GM12878 (cell line): ENCODE measurements at regions not wholly inside any gene's neighbourhood (a gene's known extent, or its start where the extent isn't known, plus 50 kb on each side); places are given as distances from the start of the nearest gene placed in this dataset.

Experiments
- ATAC-seq: fragments of 200-7000 bp; cut with Tn5 transposase; 3 replicates; pipeline ENCODE4 v1.9.1; 2020; ENCODE audit warnings: mild to moderate bottlenecking, moderate library complexity
- BruUV-seq: library from RNA; stranded (reverse); fragments of 400-500 nt; replicated peaks from 2 replicates; lab custom pipeline; 2021; lab: Mats Ljungman, UMichigan
- CTCF ChIA-PET: fragments of 300-600 bp; sonication (Branson Sonifier 250); formaldehyde crosslinking; extraction: SDS; loops from one replicate; lab custom pipeline; 2021; ENCODE audit warnings: inconsistent platforms; lab: Yijun Ruan, JAX
- POLR2A ChIA-PET: fragments of 350-600 bp; formaldehyde crosslinking; extraction: SDS; loops from one replicate; lab custom pipeline; 2021; ENCODE audit warnings: inconsistent platforms; lab: Charles Lee
- RAD21 ChIA-PET: fragments of 300-600 bp; sonication (Branson Sonifier 250); formaldehyde crosslinking; loops from one replicate; lab custom pipeline; 2023; ENCODE audit warnings: antibody characterized with exemption; ENCODE audit not compliant: unreplicated experiment; lab: Charles Lee
- SMC1A ChIA-PET: fragments of 300-600 bp; sonication (Branson Sonifier 250); formaldehyde crosslinking; loops from one replicate; lab custom pipeline; 2023; ENCODE audit not compliant: unreplicated experiment, uncharacterized antibody; lab: Charles Lee
- DNase-seq: peaks from one replicate; pipeline ENCODE4 v3.0.0-alpha.2; 2011; ENCODE audit warnings: low read depth, low spot score
- FAIRE-seq: peaks from 3 replicates; lab custom pipeline; 2011; peaks lifted over from hg19 to GRCh38; lab: Jason Lieb, UNC
- H2AFZ ChIP-seq: 2 replicates; pipeline ENCODE4 v1.6.0; 2011; ENCODE audit warnings: low read depth, low read length, control low read depth; ENCODE audit not compliant: control insufficient read depth
- H3K27ac ChIP-seq: 2 replicates; pipeline ENCODE4 v1.5.1; 2011; ENCODE audit warnings: control low read depth; ENCODE audit not compliant: control insufficient read depth, insufficient read depth
- H3K27me3 ChIP-seq, 2 experiments: replicated peaks in 1 of 2; 2 replicates each; pipeline versions ENCODE4 v1.6.0 to v1.6.1; 2011; ENCODE audit warnings: low read length in 1 of 2; ENCODE audit not compliant: control insufficient read depth in 2 of 2, insufficient read depth in 2 of 2
- H3K36me3 ChIP-seq, 2 experiments: 2 replicates each; pipeline ENCODE4 v1.5.1; 2011; ENCODE audit warnings: low read length in 1 of 2; ENCODE audit not compliant: control insufficient read depth in 2 of 2, insufficient read depth in 2 of 2
- H3K4me1 ChIP-seq: 2 replicates; pipeline ENCODE4 v1.6.1; 2011; ENCODE audit warnings: mild to moderate bottlenecking, low read length, moderate library complexity, mixed read lengths; ENCODE audit not compliant: control insufficient read depth, insufficient read depth
- H3K4me2 ChIP-seq: 2 replicates; pipeline ENCODE4 v1.6.0; 2011; ENCODE audit warnings: control low read depth; ENCODE audit not compliant: control insufficient read depth, insufficient read depth
- H3K4me3 ChIP-seq: fragments of 200-600 bp; sonication (generic); 2 replicates; pipeline ENCODE4 v1.5.1; 2016
- H3K79me2 ChIP-seq: 2 replicates; pipeline ENCODE4 v1.6.0; 2011; ENCODE audit warnings: low read length; ENCODE audit not compliant: control insufficient read depth, insufficient read depth
- H3K9ac ChIP-seq: 2 replicates; pipeline ENCODE4 v1.8.0; 2011; ENCODE audit warnings: low read length, control low read depth, mixed read lengths; ENCODE audit not compliant: control insufficient read depth, insufficient read depth
- H3K9me3 ChIP-seq: replicated peaks from 3 replicates; pipeline ENCODE4 v1.5.1; 2011; ENCODE audit warnings: mild to moderate bottlenecking, low read length; ENCODE audit not compliant: control insufficient read depth, insufficient read depth
- H4K20me1 ChIP-seq: 2 replicates; pipeline ENCODE4 v1.6.0; 2011; ENCODE audit not compliant: control insufficient read depth, insufficient read depth
- CBX5 ChIP-seq: sonication (generic); IDR thresholded peaks from 2 replicates; pipeline ENCODE4 v1.6.1; 2016; ENCODE audit warnings: low read depth, moderate library complexity, mild to moderate bottlenecking, inconsistent platforms
- CREM ChIP-seq: IDR thresholded peaks from 2 replicates; pipeline ENCODE4 v1.6.1; 2014; ENCODE audit warnings: antibody characterized with exemption, low read depth
- KLF5 ChIP-seq: fragments of 450-650 bp; IDR thresholded peaks from 2 replicates; pipeline ENCODE4 v1.6.1; 2014; ENCODE audit warnings: mild to moderate bottlenecking; ENCODE audit not compliant: partially characterized antibody
- PAX5 ChIP-seq: IDR thresholded peaks from 2 replicates; pipeline ENCODE4 v1.6.1; 2011; ENCODE audit warnings: low read depth, low read length, borderline replicate concordance
- RB1 ChIP-seq: fragments of 450-650 bp; formaldehyde crosslinking; IDR thresholded peaks from 2 replicates; pipeline ENCODE4 v1.6.1; 2017; ENCODE audit warnings: mild to moderate bottlenecking, borderline replicate concordance
- RELA ChIP-seq: fragments of 450-650 bp; IDR thresholded peaks from 2 replicates; pipeline ENCODE4 v1.8.0; 2014; ENCODE audit warnings: borderline replicate concordance; ENCODE audit not compliant: partially characterized antibody
- TBL1XR1 ChIP-seq: IDR thresholded peaks from 2 replicates; pipeline ENCODE4 v1.6.1; 2012; ENCODE audit warnings: low read depth, low read length, improper control_type of control experiment
- WGBS: methylation state at CpG from one replicate; pipeline ENCODE4 v1.1.6; 2016; ENCODE audit warnings: low lambda C conversion rate; ENCODE audit not compliant: insufficient replicate concordance, insufficient coverage; ENCODE audit errors: missing lambda C conversion rate; 5-methylcytosine and 5-hydroxymethylcytosine counted together
- in situ Hi-C: fragments of 300-500 bp; cut with MboI; formaldehyde crosslinking; loops from 9 replicates; pipeline ENCODE4 v1.14.3; 2018; ENCODE audit warnings: mixed read lengths
- intact Hi-C: fragments of 100-400 bp; cut with micrococcal nuclease; formaldehyde crosslinking; loops from one replicate; pipeline ENCODE4 v1.14.2; 2022; ENCODE audit not compliant: unreplicated experiment

DNA sequence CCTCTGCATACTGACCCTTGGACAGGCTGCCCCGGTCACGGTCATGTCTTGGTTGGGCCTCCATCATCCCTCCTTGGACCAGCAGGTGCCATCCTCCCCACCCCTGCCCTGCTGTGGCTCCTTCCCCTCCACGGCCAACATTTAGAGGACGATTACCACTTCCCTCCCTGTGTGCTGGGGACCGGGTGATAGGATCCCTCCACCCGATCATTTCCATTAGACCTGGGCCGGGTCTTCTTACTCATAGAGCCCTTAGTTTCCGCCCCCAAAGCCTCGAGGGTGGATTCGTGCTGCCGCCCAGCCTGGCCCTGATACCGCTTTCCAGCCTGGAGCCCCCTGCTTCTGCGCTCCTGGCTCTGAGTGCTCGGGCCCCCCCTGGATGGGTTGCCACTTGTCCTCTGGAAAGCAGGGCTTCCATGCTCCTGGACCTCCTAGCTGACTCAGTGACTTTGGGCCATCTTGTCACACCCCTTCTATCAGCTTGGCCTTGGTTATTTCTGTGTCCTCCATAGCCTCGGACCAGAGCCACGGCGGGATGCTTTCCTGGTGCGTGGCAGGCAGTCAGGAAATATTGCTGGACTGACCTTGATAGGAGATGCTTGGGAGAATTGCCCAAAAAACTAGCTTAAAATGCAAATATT lies 171.4 kb downstream of the SEC14L1 start (continued):
- no peak for TF ChIP-seq RELA
- no peak for TF ChIP-seq RB1
- TF ChIP-seq CREM = no peak

DNA sequence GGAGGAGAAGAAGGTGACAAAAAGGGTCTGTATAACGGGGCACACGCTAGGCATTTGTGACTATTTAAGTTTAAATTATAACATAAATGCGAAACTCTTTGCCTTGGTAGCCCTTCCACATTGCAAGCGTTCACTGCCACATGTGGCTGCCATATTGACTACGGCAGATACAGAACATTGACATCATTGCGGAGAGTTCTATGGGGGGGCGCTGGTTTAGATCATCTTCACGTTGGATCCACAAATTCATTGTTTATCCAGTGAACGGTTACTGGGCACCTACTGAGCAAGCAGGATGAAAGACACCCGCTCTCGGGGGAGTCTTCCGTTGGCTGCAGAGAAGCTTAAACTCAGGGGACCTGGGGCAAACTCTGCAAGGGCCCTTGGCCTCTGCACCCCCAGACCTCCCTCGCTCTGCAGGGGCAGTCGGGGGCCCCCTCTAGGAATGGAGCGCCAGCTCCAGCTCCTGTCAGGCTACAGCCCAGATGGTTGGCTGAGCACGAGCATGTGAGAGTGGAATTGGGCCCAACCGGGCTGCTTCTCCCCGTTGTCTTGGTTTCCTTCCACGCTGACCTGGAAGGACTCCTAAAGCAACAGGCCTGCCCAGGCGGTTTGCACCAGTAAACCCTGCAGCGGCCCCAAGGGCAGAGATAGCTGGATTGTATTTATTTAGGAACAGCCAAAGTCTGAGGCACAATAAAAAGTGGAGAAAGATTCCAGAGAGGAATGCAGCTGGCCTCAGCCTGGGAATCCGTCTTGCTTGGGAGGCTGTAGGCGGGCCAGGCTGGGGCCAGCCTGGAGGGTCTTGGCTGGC lies 172.2 kb downstream of the SEC14L1 start:
- FAIRE-seq = no peak
- BruUV-seq = no TSS peak
- ChIA-PET POLR2A (no interaction called here), CTCF (no interaction called here), RAD21 (no interaction called here), SMC1A (interaction anchor here (1.4 kb wide), 1 partner anchor 10 kb away, joined by 5 read pairs; no protein-coding TSS in a partner anchor)
- ATAC-seq = no peak
- in situ Hi-C loops (no loop called here), intact Hi-C loops (no loop called here)
- Histone ChIP-seq H3K9ac (no peak overlapping the region), H3K4me1 (peaks cover 6% of the 10 kb centered on the region; the same call in 1 of the 2 replicates), H3K4me3 (no peak overlapping the region), H3K79me2 (no peaks in the 10 kb centered on the region), H3K9me3 (no peaks in the 10 kb centered on the region), H2AFZ (no peak overlapping the region), H3K4me2 (no peak overlapping the region), H3K27me3 (no peaks in the 10 kb centered on the region), H3K36me3 (no peaks in the 10 kb centered on the region; a peak in 1 of 4 replicates), H4K20me1 (no peaks in the 10 kb centered on the region), H3K27ac (no peak overlapping the region)
- DNase-seq = no peak
- TF ChIP-seq CBX5 (no peak), TBL1XR1 (no peak), KLF5 (no peak), RB1 (no peak), PAX5 (no peak)
- 87% methylated on average over 23 of the region's 23 CpGs for WGBS
